ENCODE measurements at regions not wholly inside any gene's neighbourhood (a gene's known extent, or its start where the extent isn't known, plus 50 kb on each side); places are given as distances from the start of the nearest gene placed in this dataset.

- TF ChIP-seq POLR2A (IDR thresholded peaks at IDR 0.05) (no peak), CTCF (IDR thresholded peaks at IDR 0.05) (no peak)
These were observed 188.2 kb upstream of the RPL38 start for GRCh38 chr17:74015316-74015715.

Measured in right lobe of liver (tissue), 4 donors.